ENCODE measurements at regions not wholly inside any gene's neighbourhood (a gene's known extent, or its start where the extent isn't known, plus 50 kb on each side); places are given as distances from the start of the nearest gene placed in this dataset.
A peak's percentile ranks its signal among the peaks of the same experiment; 100 is the strongest.
"Not testable (repeated sequence)": the region's sequence is repeated elsewhere in the genome, so short reads cannot be mapped to it uniquely, and the experiment has no call there.

GRCh38 chr2:167739921-167740320 is 507.5 kb downstream of the STK39 start:
- DNase-seq, result not testable (repeated sequence)

GRCh38 chr2:167733747-167734146 is 513.6 kb downstream of the STK39 start:
- DNase-seq, result no peak

GRCh38 chr2:167732326-167732725 is 515.1 kb downstream of the STK39 start:
- no peak for DNase-seq

- DNase-seq, result no peak
Observed at GRCh38 chr2:167729911-167730310, 517.5 kb downstream of the STK39 start.

GRCh38 chr2:167726788-167727187 is 520.6 kb downstream of the STK39 start:
- no peak for DNase-seq

- DNase-seq, result no peak
Observed at GRCh38 chr2:167721593-167721992, 525.8 kb downstream of the STK39 start.

- DNase-seq, result no peak
Observed at GRCh38 chr2:167719410-167719809, 528.0 kb downstream of the STK39 start.

GRCh38 chr2:167718560-167718959 is 528.8 kb downstream of the STK39 start:
- no peak for DNase-seq

- DNase-seq, result no peak
Observed at GRCh38 chr2:167715932-167716331, 531.5 kb downstream of the STK39 start.

- not testable (repeated sequence) for DNase-seq
Observed at GRCh38 chr2:167715498-167715897, 531.9 kb downstream of the STK39 start.

- DNase-seq, result no peak
Observed at GRCh38 chr2:167712275-167712674, 535.1 kb downstream of the STK39 start.

- DNase-seq, result no peak
Observed at GRCh38 chr2:167708998-167709397, 538.4 kb downstream of the STK39 start.

GRCh38 chr2:167706800-167707199 is 540.6 kb downstream of the STK39 start:
- DNase-seq, result no peak

- peak; percentile 41 for DNase-seq
Observed at GRCh38 chr2:167703441-167703840, 544.0 kb downstream of the STK39 start.

GRCh38 chr2:167702227-167702626 is 545.2 kb downstream of the STK39 start:
- no peak for DNase-seq

GRCh38 chr2:167701651-167702050 is 545.7 kb downstream of the STK39 start:
- no peak for DNase-seq

- DNase-seq, result no peak
Observed at GRCh38 chr2:167697948-167698347, 549.4 kb downstream of the STK39 start.

GRCh38 chr2:167697194-167697593 is 550.2 kb downstream of the STK39 start:
- DNase-seq, result no peak

- DNase-seq, result no peak
Observed at GRCh38 chr2:167692936-167693335, 554.5 kb downstream of the STK39 start.

- DNase-seq, result peak; percentile 2
Observed at GRCh38 chr2:167692191-167692590, 555.2 kb downstream of the STK39 start.

- peak; percentile 3 for DNase-seq
Observed at GRCh38 chr2:167689444-167689843, 558.0 kb downstream of the STK39 start.

GRCh38 chr2:167686691-167687090 is 560.7 kb downstream of the STK39 start:
- no peak for DNase-seq

- no peak for DNase-seq
Observed at GRCh38 chr2:167681234-167682015, 566.0 kb downstream of the STK39 start.

- no peak for DNase-seq
Observed at GRCh38 chr2:167678158-167678557, 569.2 kb downstream of the STK39 start.

GRCh38 chr2:167675906-167676305 is 571.5 kb downstream of the STK39 start:
- DNase-seq, result no peak

All from hematopoietic multipotent progenitor cell treated with erythropoietin and hydrocortisone succinate and interleukin-3 and kit ligand, for 4 days (in vitro differentiated cells).